H1 (cell line): ENCODE measurements at regions not wholly inside any gene's neighbourhood (a gene's known extent, or its start where the extent isn't known, plus 50 kb on each side); places are given as distances from the start of the nearest gene placed in this dataset.

Experiments used
- BCL11A ChIP-seq, 2 experiments: IDR thresholded peaks; one replicate each; pipeline ENCODE4 v1.6.1; 2011; ENCODE audit warnings: low read depth in 2 of 2, low read length in 2 of 2, mild to moderate bottlenecking in 2 of 2
- CEBPB ChIP-seq: IDR thresholded peaks from 2 replicates; pipeline ENCODE4 v1.6.1; 2012; ENCODE audit warnings: low read depth, low read length
- RXRA ChIP-seq: IDR thresholded peaks from 2 replicates; pipeline ENCODE4 v1.6.1; 2011; ENCODE audit warnings: low read depth, mild to moderate bottlenecking, low read length, moderate library complexity; ENCODE audit not compliant: insufficient read depth
- SIRT6 ChIP-seq: IDR thresholded peaks from one replicate; pipeline ENCODE4 v1.7.1; 2012; ENCODE audit warnings: low read length, inconsistent platforms

DNA sequence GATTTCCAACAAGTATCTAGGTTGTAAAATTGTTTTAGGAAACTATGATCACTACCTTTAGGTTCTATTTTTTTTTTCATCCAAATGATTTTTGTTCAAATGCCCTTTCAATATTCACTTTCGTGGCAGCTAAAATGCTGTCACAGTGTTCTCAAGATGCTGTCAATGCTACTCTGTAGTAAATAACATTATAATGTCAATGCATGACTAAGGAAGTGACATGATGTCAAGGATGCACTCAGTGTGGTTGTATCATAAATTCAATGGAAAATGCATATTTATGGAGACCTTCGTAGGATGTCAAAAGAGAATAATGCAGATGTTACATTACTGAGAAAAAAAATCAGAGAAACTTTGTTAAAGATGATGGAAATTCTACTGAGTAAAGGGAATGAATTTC, 673.8 kb downstream of the ANKRD7 start (continued):
- TF ChIP-seq CEBPB (no peak), RXRA (no peak), BCL11A (IDR thresholded peaks at IDR 0.05; ENCODE audit: low read depth in 2 of 2, low read length in 2 of 2) (no peak), SIRT6 (no peak)
